IMR-90 (cell line): ENCODE measurements at regions not wholly inside any gene's neighbourhood (a gene's known extent, or its start where the extent isn't known, plus 50 kb on each side); places are given as distances from the start of the nearest gene placed in this dataset.

Experiments used
- ATAC-seq: fragments of 200-7000 bp; cut with Tn5 transposase; 2 replicates; pipeline ENCODE4 v1.9.1; 2020; ENCODE audit warnings: low read depth, mild to moderate bottlenecking, moderate library complexity
- BruUV-seq: library from RNA; stranded (reverse); fragments of 400-500 nt; replicated peaks from 2 replicates; lab custom pipeline; 2021; lab: Mats Ljungman, UMichigan
- CTCF ChIA-PET: fragments of 300-600 bp; formaldehyde crosslinking; extraction: SDS; loops from one replicate; lab custom pipeline; 2021; ENCODE audit warnings: antibody characterized with exemption; lab: Yijun Ruan, JAX
- POLR2A ChIA-PET: fragments of 300-600 bp; sonication (Branson Sonifier 250); formaldehyde crosslinking; loops from one replicate; lab custom pipeline; 2022; ENCODE audit warnings: antibody characterized with exemption; ENCODE audit not compliant: unreplicated experiment; lab: Charles Lee
- DNase-seq: peaks from one replicate; pipeline ENCODE4 v3.0.0; 2013
- H2AFZ ChIP-seq: replicated peaks from 2 replicates; pipeline ENCODE3; 2013; ENCODE audit warnings: low read length, mild to moderate bottlenecking; ENCODE audit not compliant: poor library complexity
- H2AK5ac ChIP-seq: 2 replicates; pipeline ENCODE4 v1.6.1; 2013; ENCODE audit warnings: low read depth, low read length, inconsistent platforms
- H2AK9ac ChIP-seq: replicated peaks from 2 replicates; pipeline ENCODE3; 2013; ENCODE audit warnings: mild to moderate bottlenecking, low read depth, low read length, moderate library complexity; ENCODE audit not compliant: poor library complexity
- H2BK120ac ChIP-seq: 2 replicates; pipeline ENCODE4 v1.6.1; 2013; ENCODE audit warnings: low read depth, low read length, inconsistent platforms
- H2BK15ac ChIP-seq: 3 replicates; pipeline ENCODE4 v1.6.1; 2013; ENCODE audit warnings: low read depth, low read length, inconsistent platforms
- H2BK20ac ChIP-seq: 2 replicates; pipeline ENCODE4 v1.6.1; 2013; ENCODE audit warnings: low read depth, mild to moderate bottlenecking, inconsistent platforms, low read length, moderate library complexity
- H2BK5ac ChIP-seq: 2 replicates; pipeline ENCODE4 v1.6.1; 2013; ENCODE audit warnings: mild to moderate bottlenecking, low read depth, low read length, inconsistent platforms; ENCODE audit not compliant: poor library complexity, severe bottlenecking
- H3K14ac ChIP-seq: replicated peaks from 2 replicates; pipeline ENCODE4 v1.6.1; 2013; ENCODE audit warnings: low read depth, low read length, inconsistent platforms
- H3K18ac ChIP-seq: 2 replicates; pipeline ENCODE4 v1.6.1; 2013; ENCODE audit warnings: low read depth, low read length, control low read depth
- H3K23ac ChIP-seq: 2 replicates; pipeline ENCODE4 v1.6.1; 2013; ENCODE audit warnings: low read depth, low read length, inconsistent platforms
- H3K27ac ChIP-seq: 2 replicates; pipeline ENCODE4 v1.5.1; 2013; ENCODE audit warnings: mild to moderate bottlenecking, control low read depth, low read length; ENCODE audit not compliant: insufficient read depth
- H3K27me3 ChIP-seq: 2 replicates; pipeline ENCODE4 v1.6.1; 2013; ENCODE audit warnings: low read length; ENCODE audit not compliant: control insufficient read depth, insufficient read depth
- H3K36me3 ChIP-seq: 2 replicates; pipeline ENCODE4 v1.6.1; 2013; ENCODE audit warnings: low read length, mixed read lengths; ENCODE audit not compliant: control insufficient read depth, insufficient read depth
- H3K4ac ChIP-seq: 2 replicates; pipeline ENCODE4 v1.6.1; 2013; ENCODE audit warnings: low read depth, low read length, inconsistent platforms
- H3K4me1 ChIP-seq: 2 replicates; pipeline ENCODE4 v1.6.1; 2013; ENCODE audit warnings: low read length, mixed read lengths; ENCODE audit not compliant: control insufficient read depth, insufficient read depth
- H3K4me2 ChIP-seq: 2 replicates; pipeline ENCODE4 v1.6.1; 2013; ENCODE audit warnings: low read depth, mild to moderate bottlenecking, control low read depth, low read length, moderate library complexity
- H3K4me3 ChIP-seq: 2 replicates; pipeline ENCODE4 v1.5.1; 2013; ENCODE audit warnings: low read depth, mild to moderate bottlenecking, control low read depth, low read length, moderate library complexity; ENCODE audit not compliant: insufficient read depth
- H3K56ac ChIP-seq: 2 replicates; pipeline ENCODE4 v1.6.1; 2013; ENCODE audit warnings: low read length, inconsistent platforms; ENCODE audit not compliant: insufficient read depth; ENCODE audit errors: extremely low read depth
- H3K79me1 ChIP-seq, 2 experiments: 2 replicates each; pipeline ENCODE4 v1.6.1; 2013; ENCODE audit warnings: low read length in 2 of 2, inconsistent platforms in 1 of 2, low read depth in 1 of 2
- H3K9ac ChIP-seq: 2 replicates; pipeline ENCODE4 v1.6.1; 2013; ENCODE audit warnings: low read depth, low read length, control low read depth
- H3K9me1 ChIP-seq: 2 replicates; pipeline ENCODE4 v1.6.1; 2013; ENCODE audit warnings: low read length, inconsistent platforms; ENCODE audit not compliant: insufficient read depth
- H3K9me3 ChIP-seq: 2 replicates; pipeline ENCODE4 v1.6.1; 2013; ENCODE audit warnings: low read length; ENCODE audit not compliant: control insufficient read depth, insufficient read depth
- H4K20me1 ChIP-seq: 2 replicates; pipeline ENCODE4 v1.6.1; 2013; ENCODE audit warnings: low read length, inconsistent platforms; ENCODE audit not compliant: insufficient read depth
- H4K5ac ChIP-seq: 2 replicates; pipeline ENCODE4 v1.6.1; 2013; ENCODE audit warnings: mild to moderate bottlenecking, low read depth, low read length, control low read depth
- H4K8ac ChIP-seq, 2 experiments: 2 replicates each; pipeline ENCODE4 v1.6.1; 2013; ENCODE audit warnings: low read depth in 2 of 2, low read length in 2 of 2, control low read depth in 1 of 2, inconsistent platforms in 1 of 2
- H4K91ac ChIP-seq: 2 replicates; pipeline ENCODE4 v1.6.1; 2013; ENCODE audit warnings: low read depth, low read length, inconsistent platforms; ENCODE audit not compliant: insufficient read depth
- CHD1 ChIP-seq: IDR thresholded peaks from 2 replicates; pipeline ENCODE4 v1.6.1; 2012; ENCODE audit warnings: low read depth, low read length, improper control_type of control experiment
- ELK1 ChIP-seq: fragments of 150-350 bp; IDR thresholded peaks from 2 replicates; pipeline ENCODE4 v1.6.1; 2016; ENCODE audit warnings: low read depth, mild to moderate bottlenecking, low read length, moderate library complexity, borderline replicate concordance
- MAZ ChIP-seq: IDR thresholded peaks from 2 replicates; pipeline ENCODE4 v1.6.1; 2012; ENCODE audit warnings: low read depth, mild to moderate bottlenecking, low read length, improper control_type of control experiment, moderate library complexity, borderline replicate concordance
- MXI1 ChIP-seq: IDR thresholded peaks from 2 replicates; pipeline ENCODE4 v1.6.1; 2012; ENCODE audit warnings: low read depth, mild to moderate bottlenecking, low read length, moderate library complexity, borderline replicate concordance
- POLR2A ChIP-seq: IDR thresholded peaks from 2 replicates; pipeline ENCODE4 v1.6.1; 2012; ENCODE audit warnings: mild to moderate bottlenecking, low read depth, low read length
- RAD21 ChIP-seq: IDR thresholded peaks from 2 replicates; pipeline ENCODE4 v1.6.1; 2012; ENCODE audit warnings: low read length, improper control_type of control experiment
- RCOR1 ChIP-seq: IDR thresholded peaks from 2 replicates; pipeline ENCODE4 v1.6.1; 2012; ENCODE audit warnings: mild to moderate bottlenecking, low read length, improper control_type of control experiment; ENCODE audit not compliant: insufficient replicate concordance
- RFX5 ChIP-seq: IDR thresholded peaks from 2 replicates; pipeline ENCODE4 v1.8.0; 2012; ENCODE audit warnings: low read depth, mild to moderate bottlenecking, low read length, moderate library complexity
- USF2 ChIP-seq: fragments of 150-350 bp; IDR thresholded peaks from 2 replicates; pipeline ENCODE4 v1.6.1; 2017; ENCODE audit warnings: mild to moderate bottlenecking, antibody characterized with exemption, low read length, low read depth
- WGBS, 2 experiments: methylation state at CpG; one replicate each; pipeline versions ENCODE4 v1.1.5 to v1.1.7; 2013; ENCODE audit warnings: missing lambda C conversion rate in 2 of 2; ENCODE audit not compliant: insufficient read length in 1 of 2; ENCODE audit errors: extremely low coverage in 2 of 2; 5-methylcytosine and 5-hydroxymethylcytosine counted together
- dilution Hi-C: fragments of 300-500 bp; cut with HindIII; formaldehyde crosslinking; loops from one replicate; pipeline ENCODE4 v1.14.3; 2018; ENCODE audit warnings: low sequenced_read_pairs; ENCODE audit not compliant: unreplicated experiment
- in situ Hi-C: fragments of 300-500 bp; cut with MboI; formaldehyde crosslinking; loops from 3 replicates; pipeline ENCODE4 v1.14.3; 2019; ENCODE audit warnings: low sequenced_read_pairs, inconsistent platforms, mixed read lengths
- intact Hi-C: fragments of 100-400 bp; cut with micrococcal nuclease; formaldehyde crosslinking; loops from 2 replicates; pipeline ENCODE4 v1.10.0; 2022

GRCh38 chr2:7270011-7270431 lies 352.8 kb downstream of the RNF144A start:
- H2BK5ac ChIP-seq: no peak overlapping the region
- H3K79me1 ChIP-seq: no peaks in the 10 kb centered on the region
- H3K4me2 ChIP-seq: no peak overlapping the region
- H3K23ac ChIP-seq: no peak overlapping the region
- no peaks in the 10 kb centered on the region for H3K9me1 ChIP-seq
- intact Hi-C loops (no loop called here), in situ Hi-C loops (no loop called here), dilution Hi-C loops (no loop called here)
- H3K9ac ChIP-seq: no peak overlapping the region
- no TSS peak for BruUV-seq
- H3K27ac ChIP-seq: no peak overlapping the region
- H3K18ac ChIP-seq: no peak overlapping the region
- no peak overlapping the region for H2BK20ac ChIP-seq
- TF ChIP-seq MXI1 (no peak), RCOR1 (no peak), CHD1 (no peak), RAD21 (no peak), POLR2A (no peak), MAZ (no peak), RFX5 (no peak), ELK1 (no peak), USF2 (no peak)
- no peak overlapping the region for H4K5ac ChIP-seq
- no peak for ATAC-seq
- ChIA-PET CTCF (no interaction called here), POLR2A (no interaction called here)
- no peak overlapping the region for H3K56ac ChIP-seq
- no peak overlapping the region for H2AK9ac ChIP-seq
- H2AFZ ChIP-seq: no peak overlapping the region
- no peak for DNase-seq
- H4K91ac ChIP-seq: no peak overlapping the region
- no peak overlapping the region for H3K14ac ChIP-seq
- no peak overlapping the region for H2BK15ac ChIP-seq
- 60% methylated on average over 1 of the region's 7 CpGs; no CpG with 5 or more reads in 1 of the 2 experiments for WGBS, 2 experiments
- H2AK5ac ChIP-seq: no peak overlapping the region
- H3K9me3 ChIP-seq: peaks cover 22% of the 10 kb centered on the region
- no peak overlapping the region for H2BK120ac ChIP-seq
- no peak overlapping the region for H3K4ac ChIP-seq
- no peaks in the 10 kb centered on the region for H3K4me1 ChIP-seq
- no peaks in the 10 kb centered on the region for H3K36me3 ChIP-seq
- no peaks in the 10 kb centered on the region for H3K27me3 ChIP-seq
- no peak overlapping the region for H3K4me3 ChIP-seq
- H4K8ac ChIP-seq: no peak overlapping the region
- H4K20me1 ChIP-seq: no peaks in the 10 kb centered on the region
